ENCODE measurements at regions not wholly inside any gene's neighbourhood (a gene's known extent, or its start where the extent isn't known, plus 50 kb on each side); places are given as distances from the start of the nearest gene placed in this dataset.

DNA sequence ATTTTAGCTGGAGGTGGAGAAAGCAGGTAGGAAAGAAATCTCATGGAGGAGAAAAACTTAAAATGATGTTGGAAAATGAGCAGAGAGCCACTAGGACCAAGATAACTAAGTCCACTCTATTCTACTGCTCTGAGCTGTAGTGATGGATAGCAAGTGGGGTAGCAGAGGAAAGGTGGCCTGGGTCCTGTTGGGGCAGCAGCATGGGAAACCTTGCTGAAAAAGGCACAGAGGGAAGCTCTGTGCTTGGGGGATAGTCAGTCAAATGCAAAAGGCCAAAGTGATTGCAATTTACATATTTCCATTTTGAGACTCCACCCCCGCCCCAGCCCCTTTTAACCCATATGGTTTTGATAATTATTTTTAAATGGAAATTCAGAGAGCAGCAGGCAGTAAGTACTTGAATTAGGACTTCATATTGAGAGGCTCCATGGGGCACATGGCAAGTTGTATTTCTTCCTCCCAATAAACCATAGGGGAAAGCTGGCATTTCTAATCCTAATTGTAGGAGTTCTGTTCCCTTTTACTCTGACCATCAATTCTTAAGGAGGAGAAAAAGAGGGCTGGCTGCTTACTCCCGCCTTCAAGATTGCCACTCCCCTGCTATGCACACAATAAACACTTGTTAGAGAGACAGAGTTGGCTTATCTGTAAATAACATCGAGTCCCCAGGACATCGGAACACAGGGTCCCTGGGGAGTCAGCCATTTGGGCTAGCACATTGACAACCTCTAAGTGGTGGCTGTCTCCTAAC lies 1341.5 kb upstream of the TENM4 start:
- TF ChIP-seq, protein P1, sequence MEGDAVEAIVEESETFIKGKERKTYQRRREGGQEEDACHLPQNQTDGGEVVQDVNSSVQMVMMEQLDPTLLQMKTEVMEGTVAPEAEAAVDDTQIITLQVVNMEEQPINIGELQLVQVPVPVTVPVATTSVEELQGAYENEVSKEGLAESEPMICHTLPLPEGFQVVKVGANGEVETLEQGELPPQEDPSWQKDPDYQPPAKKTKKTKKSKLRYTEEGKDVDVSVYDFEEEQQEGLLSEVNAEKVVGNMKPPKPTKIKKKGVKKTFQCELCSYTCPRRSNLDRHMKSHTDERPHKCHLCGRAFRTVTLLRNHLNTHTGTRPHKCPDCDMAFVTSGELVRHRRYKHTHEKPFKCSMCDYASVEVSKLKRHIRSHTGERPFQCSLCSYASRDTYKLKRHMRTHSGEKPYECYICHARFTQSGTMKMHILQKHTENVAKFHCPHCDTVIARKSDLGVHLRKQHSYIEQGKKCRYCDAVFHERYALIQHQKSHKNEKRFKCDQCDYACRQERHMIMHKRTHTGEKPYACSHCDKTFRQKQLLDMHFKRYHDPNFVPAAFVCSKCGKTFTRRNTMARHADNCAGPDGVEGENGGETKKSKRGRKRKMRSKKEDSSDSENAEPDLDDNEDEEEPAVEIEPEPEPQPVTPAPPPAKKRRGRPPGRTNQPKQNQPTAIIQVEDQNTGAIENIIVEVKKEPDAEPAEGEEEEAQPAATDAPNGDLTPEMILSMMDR (IDR thresholded peaks at IDR 0.05), result no peak
- ChIA-PET CTCF (no interaction called here), POLR2A (no interaction called here)
- intact Hi-C loops (cut with micrococcal nuclease), result no loop called here
- no peaks in the 10 kb centered on the region for H3K27me3 Mint-ChIP-seq
- no peak overlapping the region for H3K27ac Mint-ChIP-seq
- no peaks in the 10 kb centered on the region for H3K4me1 Mint-ChIP-seq (ENCODE audit: low read depth)
- DNase-seq (no peak), ATAC-seq (no peak)
- H3K9me3 Mint-ChIP-seq, result peaks cover 12% of the 10 kb centered on the region
- H3K36me3 Mint-ChIP-seq (ENCODE audit: low read depth), result no peaks in the 10 kb centered on the region
- H3K4me3 Mint-ChIP-seq, result no peak overlapping the region

DNA sequence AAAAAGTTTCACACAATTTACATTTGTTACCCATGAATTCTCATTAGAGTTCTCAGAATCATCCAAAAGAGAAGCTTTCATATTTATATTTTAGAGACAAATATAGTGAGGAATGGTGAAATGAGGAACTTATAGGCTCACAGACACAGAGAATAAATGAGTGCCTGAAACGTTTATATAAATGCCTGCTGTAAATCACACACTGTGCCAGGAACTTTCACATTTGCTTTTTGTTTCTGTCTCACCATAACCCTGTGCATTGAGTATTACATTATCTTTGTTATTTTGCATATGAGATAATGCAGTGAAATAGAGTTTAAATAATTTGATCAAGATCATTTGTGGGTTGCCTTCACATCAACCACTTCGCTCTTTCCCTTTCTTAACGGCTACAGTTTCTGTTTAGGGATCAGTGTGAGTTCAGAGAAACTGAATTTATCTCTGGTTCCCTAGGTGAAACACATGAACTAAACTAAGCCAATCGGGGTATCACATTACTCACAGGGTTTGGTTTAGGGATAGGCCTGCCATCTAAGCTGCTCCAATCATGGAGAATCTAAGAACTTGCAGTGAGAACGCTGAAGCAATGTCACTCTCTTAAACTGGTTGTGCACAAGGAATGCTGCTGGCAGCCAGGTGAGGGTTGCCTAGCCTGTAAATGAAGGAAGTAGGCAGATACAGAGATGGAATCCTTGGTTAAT lies 1339.2 kb upstream of the TENM4 start:
- Mint-ChIP-seq H3K36me3 (ENCODE audit: low read depth) (no peaks in the 10 kb centered on the region), H3K4me1 (ENCODE audit: low read depth) (no peaks in the 10 kb centered on the region), H3K4me3 (no peak overlapping the region), H3K9me3 (peaks cover 6% of the 10 kb centered on the region), H3K27me3 (no peaks in the 10 kb centered on the region), H3K27ac (no peak overlapping the region)
- TF ChIP-seq, protein P1 (IDR thresholded peaks at IDR 0.05), result no peak
- ATAC-seq, result no peak
- intact Hi-C loops (cut with micrococcal nuclease), result no loop called here
- DNase-seq, result no peak
- CTCF ChIA-PET, result no interaction called here
- POLR2A ChIA-PET, result no interaction called here

DNA sequence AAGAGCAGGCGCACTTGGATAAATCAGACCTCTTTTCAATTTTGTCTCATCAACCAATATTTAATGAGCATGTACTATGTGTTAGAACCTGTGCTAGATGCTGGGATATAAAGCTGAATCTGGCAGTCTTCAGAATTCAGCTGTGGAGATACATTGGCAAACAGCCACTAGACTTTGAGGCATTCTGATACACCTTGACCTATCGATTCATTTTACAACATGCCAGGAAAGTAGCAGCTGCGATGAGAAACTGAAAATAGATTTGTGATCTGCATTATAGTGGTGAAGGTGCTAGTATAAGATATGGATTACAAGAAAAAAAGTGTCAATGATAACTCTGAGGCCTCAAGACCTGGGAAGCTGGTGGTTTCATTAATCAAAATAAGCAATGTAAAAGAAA lies 1338.1 kb upstream of the TENM4 start:
- no peaks in the 10 kb centered on the region for H3K4me1 Mint-ChIP-seq (ENCODE audit: low read depth)
- DNase-seq (no peak), ATAC-seq (no peak)
- CTCF ChIA-PET, result no interaction called here
- no peak overlapping the region for H3K4me3 Mint-ChIP-seq
- intact Hi-C loops (cut with micrococcal nuclease), result no loop called here
- peaks cover 6% of the 10 kb centered on the region for H3K9me3 Mint-ChIP-seq
- H3K27ac Mint-ChIP-seq, result no peak overlapping the region
- POLR2A ChIA-PET, result no interaction called here
- H3K36me3 Mint-ChIP-seq (ENCODE audit: low read depth), result no peaks in the 10 kb centered on the region
- no peaks in the 10 kb centered on the region for H3K27me3 Mint-ChIP-seq
- TF ChIP-seq, protein P1 (IDR thresholded peaks at IDR 0.05), result no peak

DNA sequence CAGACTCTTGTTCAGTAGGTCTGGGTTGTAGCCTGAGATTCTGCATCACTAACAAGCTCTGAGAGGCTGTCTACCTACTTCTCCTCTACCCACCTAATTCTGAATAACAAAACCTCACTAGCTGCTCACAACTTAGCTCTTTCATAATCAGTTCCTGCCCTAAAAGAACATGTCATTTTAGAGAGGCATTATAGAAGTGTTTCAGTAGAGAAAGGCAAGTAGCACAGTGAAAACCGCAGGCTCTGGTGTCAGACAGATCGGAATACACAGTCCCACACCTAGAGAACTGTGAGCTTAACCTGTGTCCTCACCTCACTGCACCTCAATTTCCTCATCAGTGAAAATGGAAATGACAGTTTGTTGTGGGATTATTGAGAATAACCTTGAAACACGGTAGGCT lies 1337.6 kb upstream of the TENM4 start:
- CTCF ChIA-PET, result no interaction called here

DNA sequence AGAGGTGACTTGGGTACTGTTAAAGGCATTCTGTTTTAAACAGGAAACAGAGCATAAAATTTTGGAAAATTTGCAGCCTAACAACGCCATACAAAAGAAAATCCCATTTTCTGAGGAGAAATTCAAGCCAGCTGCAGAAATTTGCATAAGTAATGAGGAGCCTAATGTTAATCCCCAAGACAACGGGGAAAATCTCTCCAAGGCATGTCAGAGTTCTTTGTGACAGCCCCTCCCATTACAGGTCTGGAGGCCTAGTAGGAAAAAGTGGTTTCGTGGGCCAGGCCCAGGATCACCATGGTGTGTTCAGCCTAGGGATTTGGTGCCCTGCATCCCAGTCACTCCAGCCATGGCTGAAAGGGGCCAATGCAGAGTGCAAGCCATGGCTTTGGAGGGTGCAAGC lies 1333.1 kb upstream of the TENM4 start:
- peaks cover 6% of the 10 kb centered on the region for H3K9me3 Mint-ChIP-seq
- POLR2A ChIA-PET, result no interaction called here
- H3K36me3 Mint-ChIP-seq (ENCODE audit: low read depth), result no peaks in the 10 kb centered on the region
- no peak overlapping the region for H3K4me3 Mint-ChIP-seq
- CTCF ChIA-PET, result no interaction called here
- H3K27me3 Mint-ChIP-seq, result no peaks in the 10 kb centered on the region
- intact Hi-C loops (cut with micrococcal nuclease), result no loop called here
- no peak for DNase-seq
- no peak overlapping the region for H3K27ac Mint-ChIP-seq
- TF ChIP-seq, protein P1 (IDR thresholded peaks at IDR 0.05), result no peak
- ATAC-seq, result no peak
- H3K4me1 Mint-ChIP-seq (ENCODE audit: low read depth), result no peaks in the 10 kb centered on the region

More for the DNA sequence above, 1337.6 kb upstream of the TENM4 start:
- Mint-ChIP-seq H3K27me3 (no peaks in the 10 kb centered on the region), H3K9me3 (peaks cover 6% of the 10 kb centered on the region), H3K36me3 (ENCODE audit: low read depth) (no peaks in the 10 kb centered on the region), H3K4me3 (no peak overlapping the region), H3K27ac (no peak overlapping the region), H3K4me1 (ENCODE audit: low read depth) (no peaks in the 10 kb centered on the region)
- TF ChIP-seq, protein P1 (IDR thresholded peaks at IDR 0.05), result no peak
- intact Hi-C loops (cut with micrococcal nuclease), result no loop called here
- no peak for DNase-seq
- ATAC-seq, result no peak
- POLR2A ChIA-PET, result no interaction called here
